Right atrium auricular region (tissue), 2 donors: ENCODE measurements at regions not wholly inside any gene's neighbourhood (a gene's known extent, or its start where the extent isn't known, plus 50 kb on each side); places are given as distances from the start of the nearest gene placed in this dataset.

ENCODE experiments used
- DNase-seq: peaks from one replicate; pipeline ENCODE4 v3.0.0-alpha.2; 2019; ENCODE audit warnings: low spot score
- H3K27ac ChIP-seq, 2 donors: fragments of 200-600 bp; sonication (generic); 1 replicate in 1 of 2; 2 replicates in 1 of 2; pipeline ENCODE4 v1.5.1; 2016 to 2019
- H3K27me3 ChIP-seq, 2 donors: fragments of 200-600 bp; sonication (generic); one replicate each; pipeline versions ENCODE4 v1.5.1 to v1.6.0; 2017 to 2019
- H3K36me3 ChIP-seq: fragments of 200-600 bp; sonication (generic); one replicate; pipeline ENCODE4 v1.5.1; 2016
- H3K4me1 ChIP-seq, 2 donors: fragments of 200-600 bp; sonication (generic); one replicate each; pipeline versions ENCODE4 v1.5.1 to v1.6.0; 2017 to 2019
- H3K4me3 ChIP-seq, 2 donors: fragments of 200-600 bp; sonication (generic); 1 replicate in 1 of 2; 2 replicates in 1 of 2; pipeline ENCODE4 v1.5.1; 2017 to 2019; ENCODE audit warnings: mild to moderate bottlenecking in 1 of 2, moderate library complexity in 1 of 2
- H3K9me3 ChIP-seq, 2 donors: fragments of 200-600 bp; sonication (generic); one replicate each; pipeline ENCODE4 v1.5.1; 2019
- TF ChIP-seq, protein P1 (sequence below), 2 donors: fragments of 200-600 bp; sonication (generic); IDR thresholded peaks; one replicate each; pipeline ENCODE4 v1.5.1; 2019; ENCODE audit warnings: antibody characterized with exemption in 2 of 2

DNA sequence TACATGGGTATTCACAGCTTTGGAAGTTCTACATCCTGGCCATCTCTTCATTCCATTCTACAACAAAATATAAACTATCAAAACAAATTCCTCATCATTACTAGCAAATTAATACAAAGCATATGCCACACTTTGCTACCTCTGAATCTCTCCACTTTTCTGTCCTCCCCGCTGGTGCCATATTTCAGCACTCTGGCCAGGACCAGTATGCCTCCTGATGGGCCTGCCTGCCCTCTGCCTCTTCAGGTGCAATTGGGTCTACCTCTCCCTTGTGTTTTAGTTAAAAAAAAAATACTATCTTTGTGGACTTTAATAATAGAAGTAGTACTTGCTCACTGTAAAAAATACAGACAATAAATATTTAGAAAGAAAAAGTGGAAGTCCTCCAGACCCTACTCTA lies 448.8 kb downstream of the WDR72 start:
- Histone ChIP-seq H3K36me3 (no peaks in the 10 kb centered on the region), H3K9me3 (no peaks in the 10 kb centered on the region)

DNA sequence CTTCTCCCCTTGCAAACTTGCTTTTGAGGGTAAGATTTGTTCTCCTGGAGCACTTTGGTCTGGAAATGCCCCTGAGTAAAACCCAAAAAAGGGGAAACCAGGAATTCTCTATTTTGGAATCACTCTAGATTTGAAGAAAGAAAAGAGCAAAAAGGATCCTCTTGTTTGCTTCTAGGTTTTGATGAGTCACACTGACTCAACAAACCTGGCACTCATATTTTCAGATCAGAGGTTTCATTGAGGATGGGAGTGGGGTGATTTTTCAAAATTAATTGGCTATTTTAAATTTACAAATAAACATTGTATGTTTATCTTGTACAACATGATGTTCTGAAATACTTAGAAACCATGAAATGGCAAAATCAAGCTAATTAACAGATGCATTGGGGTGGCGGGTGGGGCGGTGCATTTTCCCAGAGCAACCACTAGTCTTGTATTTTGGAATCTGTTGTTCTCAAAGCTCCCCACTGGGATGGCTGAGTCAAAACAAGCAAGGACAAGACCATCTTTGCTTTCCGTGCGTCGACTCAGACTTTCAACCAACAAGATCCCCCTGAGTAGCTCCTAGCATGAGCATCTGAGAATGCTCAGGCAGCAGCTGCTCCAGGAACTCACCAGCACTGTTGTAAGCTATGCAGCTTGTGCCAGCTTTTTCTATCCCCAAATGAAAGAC lies 451.4 kb downstream of the WDR72 start:
- H3K27me3 ChIP-seq, result no peaks in the 10 kb centered on the region
- H3K27ac ChIP-seq, result no peak overlapping the region
- no peak for DNase-seq
- H3K36me3 ChIP-seq, result no peaks in the 10 kb centered on the region
- no peak overlapping the region for H3K4me3 ChIP-seq
- no peaks in the 10 kb centered on the region for H3K4me1 ChIP-seq
- TF ChIP-seq, protein P1, sequence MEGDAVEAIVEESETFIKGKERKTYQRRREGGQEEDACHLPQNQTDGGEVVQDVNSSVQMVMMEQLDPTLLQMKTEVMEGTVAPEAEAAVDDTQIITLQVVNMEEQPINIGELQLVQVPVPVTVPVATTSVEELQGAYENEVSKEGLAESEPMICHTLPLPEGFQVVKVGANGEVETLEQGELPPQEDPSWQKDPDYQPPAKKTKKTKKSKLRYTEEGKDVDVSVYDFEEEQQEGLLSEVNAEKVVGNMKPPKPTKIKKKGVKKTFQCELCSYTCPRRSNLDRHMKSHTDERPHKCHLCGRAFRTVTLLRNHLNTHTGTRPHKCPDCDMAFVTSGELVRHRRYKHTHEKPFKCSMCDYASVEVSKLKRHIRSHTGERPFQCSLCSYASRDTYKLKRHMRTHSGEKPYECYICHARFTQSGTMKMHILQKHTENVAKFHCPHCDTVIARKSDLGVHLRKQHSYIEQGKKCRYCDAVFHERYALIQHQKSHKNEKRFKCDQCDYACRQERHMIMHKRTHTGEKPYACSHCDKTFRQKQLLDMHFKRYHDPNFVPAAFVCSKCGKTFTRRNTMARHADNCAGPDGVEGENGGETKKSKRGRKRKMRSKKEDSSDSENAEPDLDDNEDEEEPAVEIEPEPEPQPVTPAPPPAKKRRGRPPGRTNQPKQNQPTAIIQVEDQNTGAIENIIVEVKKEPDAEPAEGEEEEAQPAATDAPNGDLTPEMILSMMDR (IDR thresholded peaks at IDR 0.05), result no peak
- H3K9me3 ChIP-seq, result no peaks in the 10 kb centered on the region

More for the DNA sequence above, 448.8 kb downstream of the WDR72 start:
- TF ChIP-seq, protein P1 (IDR thresholded peaks at IDR 0.05), result no peak
- Histone ChIP-seq H3K27me3 (no peaks in the 10 kb centered on the region), H3K4me1 (no peaks in the 10 kb centered on the region), H3K4me3 (no peak overlapping the region), H3K27ac (no peak overlapping the region)
- no peak for DNase-seq

DNA sequence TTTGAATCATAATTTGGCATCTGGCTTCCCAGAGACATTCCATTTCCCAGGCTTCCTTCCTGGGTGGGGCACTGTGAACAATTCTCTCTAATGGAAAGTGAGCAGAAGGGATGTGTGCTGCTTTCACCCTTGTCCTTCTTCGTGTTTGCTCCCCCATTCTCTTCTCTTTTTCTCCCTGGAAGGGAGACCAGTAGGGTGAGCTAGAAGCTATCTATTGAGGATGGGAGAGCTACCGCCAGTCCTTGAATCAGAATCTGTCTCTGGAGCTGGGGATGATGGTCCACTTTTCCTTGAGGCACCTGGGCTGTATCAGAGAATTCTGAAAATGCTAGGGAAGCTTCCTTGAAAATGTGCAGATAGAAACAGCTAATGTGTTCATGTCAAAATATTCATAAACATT lies 453.9 kb downstream of the WDR72 start:
- no peak overlapping the region for H3K27ac ChIP-seq
- no peak overlapping the region for H3K4me3 ChIP-seq
- no peaks in the 10 kb centered on the region for H3K4me1 ChIP-seq
- no peak for DNase-seq
- no peaks in the 10 kb centered on the region for H3K36me3 ChIP-seq
- H3K27me3 ChIP-seq, result no peaks in the 10 kb centered on the region
- TF ChIP-seq, protein P1 (IDR thresholded peaks at IDR 0.05), result no peak
- no peaks in the 10 kb centered on the region for H3K9me3 ChIP-seq

DNA sequence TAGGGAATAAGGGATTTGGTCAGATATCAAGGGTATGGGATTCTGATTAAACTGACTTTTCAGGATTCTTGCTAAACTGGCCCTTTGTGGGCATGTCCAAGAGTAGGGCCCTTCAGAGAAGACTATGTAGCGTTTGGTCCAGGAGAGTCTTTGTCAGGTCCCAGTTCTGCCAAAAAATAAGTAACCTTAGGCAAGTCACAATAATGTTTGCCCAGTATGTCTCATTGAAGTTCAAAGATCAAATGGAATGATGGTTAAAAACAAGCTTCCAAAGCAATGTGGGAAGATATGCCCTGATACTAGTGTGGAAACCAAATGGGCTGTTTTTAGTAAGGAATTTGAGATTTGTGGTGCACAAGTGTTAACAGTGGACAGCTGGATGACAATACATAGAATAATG lies 454.4 kb downstream of the WDR72 start:
- TF ChIP-seq, protein P1 (IDR thresholded peaks at IDR 0.05), result no peak

DNA sequence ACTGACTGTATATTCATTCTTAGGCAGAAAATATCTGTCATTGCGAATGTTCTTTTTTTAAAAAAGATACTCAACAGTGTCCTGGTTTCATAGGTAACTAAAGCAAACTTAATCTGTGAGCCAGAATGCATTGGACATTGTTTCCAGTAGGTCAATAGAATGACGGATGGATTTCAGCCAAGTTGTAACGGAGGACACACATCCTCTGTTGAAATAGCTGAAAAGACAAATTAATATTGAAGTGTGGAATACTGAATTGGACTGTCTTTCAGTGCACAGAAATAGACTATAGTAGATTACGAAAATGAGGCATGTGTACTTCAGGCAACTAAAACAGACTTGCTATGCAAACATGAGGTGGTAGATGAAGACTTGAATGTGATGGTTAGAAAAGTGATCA lies 461.6 kb downstream of the WDR72 start:
- TF ChIP-seq, protein P1 (IDR thresholded peaks at IDR 0.05), result no peak
- H3K9me3 ChIP-seq, result no peaks in the 10 kb centered on the region
- H3K36me3 ChIP-seq, result no peaks in the 10 kb centered on the region
- no peak for DNase-seq
- no peaks in the 10 kb centered on the region for H3K27me3 ChIP-seq
- H3K4me3 ChIP-seq, result no peak overlapping the region
- no peak overlapping the region for H3K27ac ChIP-seq
- H3K4me1 ChIP-seq, result no peaks in the 10 kb centered on the region

More for the DNA sequence above, 454.4 kb downstream of the WDR72 start:
- no peaks in the 10 kb centered on the region for H3K9me3 ChIP-seq
- H3K4me1 ChIP-seq, result no peaks in the 10 kb centered on the region
- no peaks in the 10 kb centered on the region for H3K36me3 ChIP-seq
- no peak overlapping the region for H3K27ac ChIP-seq
- H3K27me3 ChIP-seq, result no peaks in the 10 kb centered on the region
- DNase-seq, result no peak
- H3K4me3 ChIP-seq, result no peak overlapping the region

DNA sequence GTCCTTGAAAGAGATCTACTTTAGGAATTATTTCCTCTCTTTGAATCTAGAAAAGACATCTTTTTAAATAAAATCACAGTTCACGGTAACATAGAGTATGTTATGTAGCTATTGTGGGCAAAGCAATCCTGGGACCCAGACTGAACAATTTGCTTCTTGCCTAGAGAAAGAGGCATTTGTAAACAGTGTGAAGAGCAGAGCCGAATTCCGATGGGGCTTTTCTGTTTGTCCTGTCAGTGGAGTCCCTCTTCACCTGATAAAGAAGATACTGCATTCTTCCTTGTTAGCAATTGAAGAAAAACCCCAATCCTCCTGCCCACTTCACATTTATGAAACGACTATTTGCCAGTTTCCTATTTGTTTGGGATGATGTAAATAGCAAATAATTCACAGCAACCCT lies 462.9 kb downstream of the WDR72 start:
- H3K4me3 ChIP-seq, result no peak overlapping the region
- TF ChIP-seq, protein P1 (IDR thresholded peaks at IDR 0.05), result no peak
- no peaks in the 10 kb centered on the region for H3K4me1 ChIP-seq
- no peak for DNase-seq
- H3K27me3 ChIP-seq, result no peaks in the 10 kb centered on the region
- no peaks in the 10 kb centered on the region for H3K36me3 ChIP-seq
- no peak overlapping the region for H3K27ac ChIP-seq
- H3K9me3 ChIP-seq, result no peaks in the 10 kb centered on the region
